Mesothelial cell of epicardium (in vitro differentiated cells): ENCODE measurements at regions not wholly inside any gene's neighbourhood (a gene's known extent, or its start where the extent isn't known, plus 50 kb on each side); places are given as distances from the start of the nearest gene placed in this dataset.

Source experiments
- DNase-seq, 2 experiments: peaks; one replicate each; pipeline ENCODE4 v3.0.0; 2021; ENCODE audit warnings: low spot score in 2 of 2; ENCODE audit not compliant: unreplicated experiment in 2 of 2
- H3K27ac Mint-ChIP-seq: 2 replicates; pipeline ENCODE4 v1.8.0; 2021; ENCODE audit warnings: mixed read lengths
- H3K27me3 Mint-ChIP-seq: 2 replicates; pipeline ENCODE4 v1.8.0; 2021; ENCODE audit warnings: low read depth, mixed read lengths
- H3K36me3 Mint-ChIP-seq: 2 replicates; pipeline ENCODE4 v1.8.0; 2021; ENCODE audit warnings: mixed read lengths
- H3K4me1 Mint-ChIP-seq: 2 replicates; pipeline ENCODE4 v1.8.0; 2021; ENCODE audit warnings: mixed read lengths
- H3K4me3 Mint-ChIP-seq: 2 replicates; pipeline ENCODE4 v1.8.0; 2021; ENCODE audit warnings: mild to moderate bottlenecking, moderate library complexity, mixed read lengths
- H3K9me3 Mint-ChIP-seq: 2 replicates; pipeline ENCODE4 v1.8.0; 2021; ENCODE audit warnings: mixed read lengths
- CTCF ChIP-seq: fragments of 200-600 bp; sonication (generic); IDR thresholded peaks from one replicate; pipeline ENCODE4 v1.5.0; 2021; ENCODE audit warnings: antibody characterized with exemption; ENCODE audit not compliant: unreplicated experiment

GRCh38 chr10:84005403-84005802 lies 133.9 kb upstream of the GHITM start:
- Mint-ChIP-seq H3K36me3 (no peaks in the 10 kb centered on the region), H3K9me3 (no peaks in the 10 kb centered on the region), H3K4me1 (peaks cover 13% of the 10 kb centered on the region), H3K4me3 (no peak overlapping the region), H3K27me3 (peaks cover 12% of the 10 kb centered on the region), H3K27ac (no peak overlapping the region)
- no peak for DNase-seq
- TF ChIP-seq CTCF: no peak

- H3K9me3 Mint-ChIP-seq: no peaks in the 10 kb centered on the region
- H3K27me3 Mint-ChIP-seq: peaks cover 14% of the 10 kb centered on the region
- TF ChIP-seq CTCF: no peak
- H3K4me1 Mint-ChIP-seq: peaks cover 13% of the 10 kb centered on the region
- DNase-seq: no peak
- no peaks in the 10 kb centered on the region for H3K36me3 Mint-ChIP-seq
- no peak overlapping the region for H3K4me3 Mint-ChIP-seq
- H3K27ac Mint-ChIP-seq: no peak overlapping the region
Observed at GRCh38 chr10:84007482-84007881, 131.8 kb upstream of the GHITM start.

- Mint-ChIP-seq H3K27me3 (peaks cover 17% of the 10 kb centered on the region), H3K4me3 (no peak overlapping the region), H3K9me3 (no peaks in the 10 kb centered on the region), H3K4me1 (peaks cover 13% of the 10 kb centered on the region), H3K27ac (no peak overlapping the region), H3K36me3 (no peaks in the 10 kb centered on the region)
- DNase-seq: no peak
- TF ChIP-seq CTCF: peak; percentile 62
Observed at GRCh38 chr10:84008878-84009277, 130.4 kb upstream of the GHITM start.

DNA sequence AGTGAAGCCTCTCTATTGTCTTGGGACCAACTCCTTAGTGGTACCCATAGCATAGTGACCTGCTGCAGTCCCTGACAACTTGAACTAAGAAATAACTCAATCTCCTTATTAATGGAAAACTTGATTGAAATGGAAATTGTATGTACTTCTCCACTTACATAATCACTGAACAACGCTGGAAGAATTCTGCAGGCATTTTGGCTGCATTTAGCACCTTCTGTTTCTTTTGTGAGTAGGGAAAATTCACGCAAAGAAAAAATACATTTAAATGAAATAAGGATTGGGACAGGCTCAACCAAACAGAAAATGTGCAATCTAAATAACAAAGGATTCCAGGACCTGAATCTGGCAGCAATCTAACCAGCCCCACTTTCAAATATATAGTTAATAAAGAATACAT lies 126.9 kb upstream of the GHITM start:
- no peak for DNase-seq
- no peaks in the 10 kb centered on the region for H3K36me3 Mint-ChIP-seq
- peaks cover 4% of the 10 kb centered on the region for H3K9me3 Mint-ChIP-seq
- TF ChIP-seq CTCF: no peak
- no peak overlapping the region for H3K4me3 Mint-ChIP-seq
- peaks cover 40% of the 10 kb centered on the region for H3K27me3 Mint-ChIP-seq
- no peaks in the 10 kb centered on the region for H3K4me1 Mint-ChIP-seq
- H3K27ac Mint-ChIP-seq: no peak overlapping the region

GRCh38 chr10:84012831-84013458 lies 126.4 kb upstream of the GHITM start:
- TF ChIP-seq CTCF: no peak
- Mint-ChIP-seq H3K9me3 (peaks cover 9% of the 10 kb centered on the region), H3K27me3 (peaks cover 43% of the 10 kb centered on the region), H3K4me1 (no peaks in the 10 kb centered on the region), H3K36me3 (no peaks in the 10 kb centered on the region), H3K4me3 (no peak overlapping the region), H3K27ac (no peak overlapping the region)
- DNase-seq: no peak
